ENCODE measurements at regions not wholly inside any gene's neighbourhood (a gene's known extent, or its start where the extent isn't known, plus 50 kb on each side); places are given as distances from the start of the nearest gene placed in this dataset.
"Not testable (repeated sequence)": the region's sequence is repeated elsewhere in the genome, so short reads cannot be mapped to it uniquely, and the experiment has no call there.

- no peak for TF ChIP-seq REST (IDR thresholded peaks at IDR 0.05; ENCODE audit: low read depth, low read length)
- TF ChIP-seq MXI1 (IDR thresholded peaks at IDR 0.05; ENCODE audit: low read depth, low read length): no peak
- no peak for TF ChIP-seq HCFC1 (IDR thresholded peaks at IDR 0.05; ENCODE audit: low read length)
- no peak for TF ChIP-seq SIN3A (IDR thresholded peaks at IDR 0.05; ENCODE audit: low read depth, low read length)
- no peak for TF ChIP-seq ATF7 (IDR thresholded peaks at IDR 0.05; ENCODE audit: low read depth)
- no peak for TF ChIP-seq ZBTB40 (IDR thresholded peaks at IDR 0.05; ENCODE audit: borderline replicate concordance)
- no peak for TF ChIP-seq ATF2 (IDR thresholded peaks at IDR 0.05; ENCODE audit: low read length)
- no peak for TF ChIP-seq IRF5 (IDR thresholded peaks at IDR 0.05; ENCODE audit: borderline replicate concordance)
Measured at GRCh38 chrX:25762656-25763055, 375.5 kb upstream of the MAGEB18 start (continued).

- H3K79me2 ChIP-seq (ENCODE audit: control insufficient read depth, insufficient read depth, low read length); BruUV-seq (replicated peaks); H3K9me3 ChIP-seq (replicated peaks; ENCODE audit: control insufficient read depth, insufficient read depth, low read length); H3K9ac ChIP-seq (ENCODE audit: control insufficient read depth, insufficient read depth, low read length); H3K4me2 ChIP-seq (ENCODE audit: control insufficient read depth, insufficient read depth); H3K27ac ChIP-seq (ENCODE audit: control insufficient read depth, insufficient read depth); POLR2A ChIA-PET; H2AFZ ChIP-seq (ENCODE audit: control insufficient read depth, low read depth, low read length); intact Hi-C loops (cut with micrococcal nuclease; ENCODE audit: unreplicated experiment); DNase-seq (ENCODE audit: low read depth, low spot score); RAD21 ChIA-PET (ENCODE audit: unreplicated experiment); H3K27me3 ChIP-seq (replicated peaks in 1 of 2; ENCODE audit: control insufficient read depth in 2 of 2, insufficient read depth in 2 of 2, low read length in 1 of 2); in situ Hi-C loops (cut with MboI); H4K20me1 ChIP-seq (ENCODE audit: control insufficient read depth, insufficient read depth); CTCF ChIA-PET; H3K36me3 ChIP-seq (ENCODE audit: control insufficient read depth in 2 of 2, insufficient read depth in 2 of 2, low read length in 1 of 2); SMC1A ChIA-PET (ENCODE audit: uncharacterized antibody, unreplicated experiment); H3K4me3 ChIP-seq; FAIRE-seq; ATAC-seq; H3K4me1 ChIP-seq (ENCODE audit: control insufficient read depth, insufficient read depth, low read length): not testable (repeated sequence)
- WGBS (ENCODE audit: insufficient coverage, insufficient replicate concordance, low lambda C conversion rate, missing lambda C conversion rate): 18% methylated on average over 10 of the region's 10 CpGs
Measured at GRCh38 chrX:25771853-25772252, 366.3 kb upstream of the MAGEB18 start.
